Activated CD4-positive, alpha-beta T cell treated with anti-CD3 and anti-CD28 coated beads for 24 hours (primary cell): ENCODE measurements at regions not wholly inside any gene's neighbourhood (a gene's known extent, or its start where the extent isn't known, plus 50 kb on each side); places are given as distances from the start of the nearest gene placed in this dataset.
"Not testable (repeated sequence)": the region's sequence is repeated elsewhere in the genome, so short reads cannot be mapped to it uniquely, and the experiment has no call there.

Experiments used
- DNase-seq, 2 donors: peaks; one replicate each; pipeline ENCODE4 v3.0.0-alpha.2; 2020; ENCODE audit warnings: low read depth in 2 of 2

- no peak for DNase-seq
Observed at GRCh38 chrX:52585892-52586291, 68.8 kb downstream of the SSX7 start.

DNA sequence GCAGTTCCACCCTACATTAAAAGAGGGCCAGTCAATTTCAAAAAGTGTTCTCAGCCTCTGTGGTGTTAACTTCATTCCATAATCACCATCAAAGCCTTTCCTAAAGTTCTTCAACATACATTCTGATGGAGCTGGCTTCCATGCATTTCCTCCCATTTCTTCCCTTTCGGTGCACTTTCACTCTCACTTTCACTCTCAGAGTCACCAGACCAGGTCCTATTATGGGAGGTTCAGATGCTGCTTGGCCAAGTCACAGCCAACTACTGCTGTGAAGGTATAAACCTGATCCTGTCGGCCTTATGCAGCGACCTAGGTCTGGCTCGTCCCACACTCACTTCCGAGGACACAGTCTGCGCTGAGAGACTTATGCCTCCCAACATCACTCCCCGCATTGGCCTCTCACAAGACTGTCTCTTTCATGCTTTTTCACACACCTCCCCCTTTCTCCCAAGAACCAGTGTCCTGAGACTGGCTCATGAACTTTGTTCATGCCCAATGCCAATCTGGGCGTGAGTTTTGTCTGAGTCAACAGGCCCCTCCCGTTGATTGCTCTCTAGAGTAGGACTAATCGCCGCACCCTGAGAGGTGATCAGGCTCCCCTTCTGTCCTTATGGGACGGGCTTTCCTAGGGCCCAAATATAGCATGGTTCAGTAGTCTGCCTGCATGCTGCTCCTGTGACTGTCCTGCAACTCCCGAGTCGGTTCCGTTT, 60.8 kb upstream of the XAGE1B start:
- no peak for DNase-seq

GRCh38 chrX:52576946-52577345, 60.1 kb upstream of the XAGE1B start:
- no peak for DNase-seq

- no peak for DNase-seq
Observed at GRCh38 chrX:52576474-52576873, 59.6 kb upstream of the XAGE1B start.

GRCh38 chrX:52574416-52575275, 57.8 kb upstream of the XAGE1B start:
- DNase-seq = peak in 1 of 2 donors; percentile 3

DNA sequence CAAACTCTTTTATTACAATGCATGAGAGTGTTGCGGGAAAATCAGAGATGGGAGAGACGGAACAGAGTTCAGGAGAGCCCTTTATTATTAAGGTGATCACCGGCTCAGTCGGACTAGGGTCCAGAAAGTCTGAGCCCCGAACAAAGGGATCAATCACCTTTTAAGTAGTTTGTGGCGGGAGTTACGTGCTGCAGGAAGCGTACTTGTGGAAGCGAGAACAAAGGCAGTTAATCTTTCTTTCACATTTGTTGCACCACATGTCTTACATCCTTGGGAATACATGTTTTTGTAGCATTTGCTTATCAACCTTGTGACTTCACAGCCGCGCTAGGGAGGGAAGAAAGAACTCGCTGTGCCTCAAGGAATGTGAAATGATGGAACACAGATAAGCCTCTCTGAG, 51.3 kb upstream of the XAGE1B start:
- not testable (repeated sequence) for DNase-seq
